ENCODE measurements at regions not wholly inside any gene's neighbourhood (a gene's known extent, or its start where the extent isn't known, plus 50 kb on each side); places are given as distances from the start of the nearest gene placed in this dataset.

- 60% methylated on average over 3 of the region's 3 CpGs for WGBS (ENCODE audit: missing lambda C conversion rate)
- no peak overlapping the region for H3K4me3 ChIP-seq
- POLR2A ChIA-PET: no interaction called here
- ATAC-seq (no peak), DNase-seq (ENCODE audit: low read depth in 1 of 2, low spot score in 1 of 2) (no peak), FAIRE-seq (no peak)
- no peaks in the 10 kb centered on the region for H3K4me1 ChIP-seq
- H3K9me3 ChIP-seq: no peaks in the 10 kb centered on the region
- TF ChIP-seq TFCP2L1 (CRISPR knock-in tag; IDR thresholded peaks at IDR 0.05) (no peak), SREBF2 (IDR thresholded peaks at IDR 0.05) (no peak), ZNF302 (CRISPR knock-in tag; IDR thresholded peaks at IDR 0.05) (no peak), FOSL2 (IDR thresholded peaks at IDR 0.05) (no peak), FOSL2 (CRISPR knock-in tag; IDR thresholded peaks at IDR 0.05) (no peak), TP53 (CRISPR knock-in tag; IDR thresholded peaks at IDR 0.05) (no peak), EHF (CRISPR knock-in tag; IDR thresholded peaks at IDR 0.05) (no peak), MYC (IDR thresholded peaks at IDR 0.05; ENCODE audit: borderline replicate concordance, low read length) (no peak), ESRRA (IDR thresholded peaks at IDR 0.05; ENCODE audit: borderline replicate concordance, low read length) (no peak), SMC3 (IDR thresholded peaks at IDR 0.05) (no peak), GATA3 (IDR thresholded peaks at IDR 0.05; ENCODE audit: borderline replicate concordance) (no peak), CHD2 (IDR thresholded peaks at IDR 0.05; ENCODE audit: low read length, partially characterized antibody) (no peak), HDAC2 (IDR thresholded peaks at IDR 0.05) (no peak), BCL3 (IDR thresholded peaks at IDR 0.05) (no peak), FOSB (CRISPR knock-in tag; IDR thresholded peaks at IDR 0.05) (no peak), POLR2A (IDR thresholded peaks at IDR 0.05; ENCODE audit: low read length) (no peak), PHF8 (IDR thresholded peaks at IDR 0.05; ENCODE audit: borderline replicate concordance, low read depth) (no peak), HOXA7 (CRISPR knock-in tag; IDR thresholded peaks at IDR 0.05) (no peak), HEYL (CRISPR knock-in tag; IDR thresholded peaks at IDR 0.05) (no peak)
- TF ChIP-seq, protein P1, sequence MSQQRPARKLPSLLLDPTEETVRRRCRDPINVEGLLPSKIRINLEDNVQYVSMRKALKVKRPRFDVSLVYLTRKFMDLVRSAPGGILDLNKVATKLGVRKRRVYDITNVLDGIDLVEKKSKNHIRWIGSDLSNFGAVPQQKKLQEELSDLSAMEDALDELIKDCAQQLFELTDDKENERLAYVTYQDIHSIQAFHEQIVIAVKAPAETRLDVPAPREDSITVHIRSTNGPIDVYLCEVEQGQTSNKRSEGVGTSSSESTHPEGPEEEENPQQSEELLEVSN (IDR thresholded peaks at IDR 0.05; ENCODE audit: borderline replicate concordance, low read depth): no peak
- CTCF ChIA-PET: interaction anchor here (0.6 to 1.7 kb wide), 3 partner anchors 11 to 959 kb away, joined by 3 to 7 read pairs (median 3); no protein-coding TSS in a partner anchor
- H3K27ac ChIP-seq: no peak overlapping the region
- no peak overlapping the region for H3K4me2 ChIP-seq
Measured at GRCh38 chr17:70527364-70527888, 358.1 kb downstream of the KCNJ2 start.

- no peak for FAIRE-seq
- Histone ChIP-seq H3K4me2 (no peak overlapping the region), H3K4me3 (no peak overlapping the region), H3K9me3 (no peaks in the 10 kb centered on the region), H3K27ac (no peak overlapping the region), H3K4me1 (no peaks in the 10 kb centered on the region)
- POLR2A ChIA-PET: no interaction called here
- CTCF ChIA-PET: interaction anchor here (2.7 kb wide), 1 partner anchor 1007 kb away, joined by 7 read pairs; no protein-coding TSS in a partner anchor
- TF ChIP-seq MAZ (IDR thresholded peaks at IDR 0.05; ENCODE audit: borderline replicate concordance, low read depth, low read length): no peak
- no peak for DNase-seq (ENCODE audit: low read depth in 1 of 2, low spot score in 1 of 2)
- ATAC-seq: no peak
- 23% methylated on average over 2 of the region's 2 CpGs for WGBS (ENCODE audit: missing lambda C conversion rate)
Measured at GRCh38 chr17:70533427-70533826, 364.1 kb downstream of the KCNJ2 start.

DNA sequence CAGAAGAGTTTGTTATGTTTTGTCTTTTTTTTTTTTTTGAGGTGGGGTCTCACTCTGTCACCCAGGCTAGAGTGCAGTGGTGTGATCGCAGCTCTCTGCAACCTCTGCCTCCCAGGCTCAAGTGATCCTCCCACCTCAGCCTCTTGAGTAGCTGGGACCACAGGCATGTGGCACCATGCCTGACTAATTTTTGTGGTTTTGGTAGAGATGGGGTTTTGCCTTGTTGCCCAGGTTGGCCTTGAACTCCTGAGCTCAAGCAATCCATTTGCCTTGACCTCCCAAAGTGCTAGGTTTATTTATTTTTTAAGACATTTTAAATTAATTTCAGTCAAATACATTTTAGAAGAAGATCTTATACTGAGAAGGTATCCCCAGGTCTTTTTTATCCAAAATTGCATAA, 366.7 kb downstream of the KCNJ2 start:
- 45% methylated on average over 1 of the region's 1 CpG for WGBS (ENCODE audit: missing lambda C conversion rate)
- ATAC-seq (no peak), FAIRE-seq (no peak), DNase-seq (ENCODE audit: low read depth in 1 of 2, low spot score in 1 of 2) (no peak)
- H3K4me3 ChIP-seq: no peak overlapping the region
- no peak overlapping the region for H3K27ac ChIP-seq
- ChIA-PET POLR2A (no interaction called here), CTCF (no interaction called here)
- no peaks in the 10 kb centered on the region for H3K9me3 ChIP-seq
- no peak overlapping the region for H3K4me2 ChIP-seq
- H3K4me1 ChIP-seq: no peaks in the 10 kb centered on the region
- TF ChIP-seq, protein P2, sequence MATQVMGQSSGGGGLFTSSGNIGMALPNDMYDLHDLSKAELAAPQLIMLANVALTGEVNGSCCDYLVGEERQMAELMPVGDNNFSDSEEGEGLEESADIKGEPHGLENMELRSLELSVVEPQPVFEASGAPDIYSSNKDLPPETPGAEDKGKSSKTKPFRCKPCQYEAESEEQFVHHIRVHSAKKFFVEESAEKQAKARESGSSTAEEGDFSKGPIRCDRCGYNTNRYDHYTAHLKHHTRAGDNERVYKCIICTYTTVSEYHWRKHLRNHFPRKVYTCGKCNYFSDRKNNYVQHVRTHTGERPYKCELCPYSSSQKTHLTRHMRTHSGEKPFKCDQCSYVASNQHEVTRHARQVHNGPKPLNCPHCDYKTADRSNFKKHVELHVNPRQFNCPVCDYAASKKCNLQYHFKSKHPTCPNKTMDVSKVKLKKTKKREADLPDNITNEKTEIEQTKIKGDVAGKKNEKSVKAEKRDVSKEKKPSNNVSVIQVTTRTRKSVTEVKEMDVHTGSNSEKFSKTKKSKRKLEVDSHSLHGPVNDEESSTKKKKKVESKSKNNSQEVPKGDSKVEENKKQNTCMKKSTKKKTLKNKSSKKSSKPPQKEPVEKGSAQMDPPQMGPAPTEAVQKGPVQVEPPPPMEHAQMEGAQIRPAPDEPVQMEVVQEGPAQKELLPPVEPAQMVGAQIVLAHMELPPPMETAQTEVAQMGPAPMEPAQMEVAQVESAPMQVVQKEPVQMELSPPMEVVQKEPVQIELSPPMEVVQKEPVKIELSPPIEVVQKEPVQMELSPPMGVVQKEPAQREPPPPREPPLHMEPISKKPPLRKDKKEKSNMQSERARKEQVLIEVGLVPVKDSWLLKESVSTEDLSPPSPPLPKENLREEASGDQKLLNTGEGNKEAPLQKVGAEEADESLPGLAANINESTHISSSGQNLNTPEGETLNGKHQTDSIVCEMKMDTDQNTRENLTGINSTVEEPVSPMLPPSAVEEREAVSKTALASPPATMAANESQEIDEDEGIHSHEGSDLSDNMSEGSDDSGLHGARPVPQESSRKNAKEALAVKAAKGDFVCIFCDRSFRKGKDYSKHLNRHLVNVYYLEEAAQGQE (IDR thresholded peaks at IDR 0.05): no peak
- TF ChIP-seq ELK1 (IDR thresholded peaks at IDR 0.05; ENCODE audit: low read depth, low read length): no peak
- no peak for TF ChIP-seq NPAS2 (CRISPR knock-in tag; IDR thresholded peaks at IDR 0.05; ENCODE audit: borderline replicate concordance)
- TF ChIP-seq RCOR1 (IDR thresholded peaks at IDR 0.05; ENCODE audit: low read depth, low read length): no peak
- TF ChIP-seq KDM5A (IDR thresholded peaks at IDR 0.05): no peak
- no peak for TF ChIP-seq SMC3 (IDR thresholded peaks at IDR 0.05)
- TF ChIP-seq TFCP2L1 (CRISPR knock-in tag; IDR thresholded peaks at IDR 0.05): no peak
- no peak for TF ChIP-seq RARB (CRISPR knock-in tag; IDR thresholded peaks at IDR 0.05)
- no peak for TF ChIP-seq CHD2 (IDR thresholded peaks at IDR 0.05; ENCODE audit: low read length, partially characterized antibody)
- TF ChIP-seq POLR2AphosphoS2 (conservative IDR thresholded peaks at IDR 0.05; ENCODE audit: low read length): no peak
- no peak for TF ChIP-seq ZSCAN20 (CRISPR knock-in tag; IDR thresholded peaks at IDR 0.05)
- no peak for TF ChIP-seq MAZ (IDR thresholded peaks at IDR 0.05; ENCODE audit: borderline replicate concordance, low read depth, low read length)
- no peak for TF ChIP-seq BCL3 (IDR thresholded peaks at IDR 0.05)
